ENCODE measurements at regions not wholly inside any gene's neighbourhood (a gene's known extent, or its start where the extent isn't known, plus 50 kb on each side); places are given as distances from the start of the nearest gene placed in this dataset.

GRCh38 chr14:40133463-40133862 is 701.2 kb upstream of the FBXO33 start:
- H3K4me3 ChIP-seq (ENCODE audit: low read depth in 2 of 2, low read length in 2 of 2), result no peak overlapping the region
- no TSS peak for BruUV-seq (replicated peaks)
- H3K36me3 ChIP-seq (ENCODE audit: control insufficient read depth, insufficient read depth, low read length), result no peaks in the 10 kb centered on the region
- H3K4me1 ChIP-seq (ENCODE audit: control insufficient read depth, insufficient read depth, low read length), result no peaks in the 10 kb centered on the region
- ATAC-seq, result no peak
- ChIA-PET POLR2A (no interaction called here), CTCF (no interaction called here)
- DNase-seq (ENCODE audit: low read depth, low spot score), result no peak
- TF ChIP-seq SIN3A (IDR thresholded peaks at IDR 0.05; ENCODE audit: borderline replicate concordance, insufficient read depth, low read depth, low read length), result no peak
- no peak for TF ChIP-seq CTCF (IDR thresholded peaks at IDR 0.05)
- TF ChIP-seq POLR2AphosphoS5 (IDR thresholded peaks at IDR 0.05; ENCODE audit: low read depth, low read length), result no peak
- no peak for TF ChIP-seq REST (IDR thresholded peaks at IDR 0.05; ENCODE audit: insufficient read depth in 1 of 2, low read depth in 2 of 2, low read length in 1 of 2)
- no peak for TF ChIP-seq TCF7L2 (IDR thresholded peaks at IDR 0.05; ENCODE audit: low read depth, low read length)
- no peaks in the 10 kb centered on the region for H3K9me3 ChIP-seq (ENCODE audit: control insufficient read depth, insufficient read depth, low read depth, low read length)
- no peak overlapping the region for H3K27ac ChIP-seq (ENCODE audit: low read length)
- no peaks in the 10 kb centered on the region for H3K27me3 ChIP-seq (ENCODE audit: control insufficient read depth, insufficient read depth, low read length)
- intact Hi-C loops (cut with micrococcal nuclease; ENCODE audit: unreplicated experiment), result no loop called here
- in situ Hi-C loops (cut with HindIII; ENCODE audit: low pct_unique_long_range_greater_than_20kb, low sequenced_read_pairs), result no loop called here

- Histone ChIP-seq H3K36me3 (ENCODE audit: control insufficient read depth, insufficient read depth, low read length) (no peaks in the 10 kb centered on the region), H3K4me1 (ENCODE audit: control insufficient read depth, insufficient read depth, low read length) (no peaks in the 10 kb centered on the region), H3K4me3 (ENCODE audit: low read depth in 2 of 2, low read length in 2 of 2) (no peak overlapping the region), H3K27ac (ENCODE audit: low read length) (no peak overlapping the region), H3K27me3 (ENCODE audit: control insufficient read depth, insufficient read depth, low read length) (no peaks in the 10 kb centered on the region), H3K9me3 (ENCODE audit: control insufficient read depth, insufficient read depth, low read depth, low read length) (no peaks in the 10 kb centered on the region)
- no peak for TF ChIP-seq SIN3A (IDR thresholded peaks at IDR 0.05; ENCODE audit: borderline replicate concordance, insufficient read depth, low read depth, low read length)
- no peak for TF ChIP-seq REST (IDR thresholded peaks at IDR 0.05; ENCODE audit: insufficient read depth in 1 of 2, low read depth in 2 of 2, low read length in 1 of 2)
- no peak for TF ChIP-seq TCF7L2 (IDR thresholded peaks at IDR 0.05; ENCODE audit: low read depth, low read length)
- no peak for TF ChIP-seq POLR2AphosphoS5 (IDR thresholded peaks at IDR 0.05; ENCODE audit: low read depth, low read length)
- TF ChIP-seq CTCF (IDR thresholded peaks at IDR 0.05), result no peak
- in situ Hi-C loops (cut with HindIII; ENCODE audit: low pct_unique_long_range_greater_than_20kb, low sequenced_read_pairs) (no loop called here), intact Hi-C loops (cut with micrococcal nuclease; ENCODE audit: unreplicated experiment) (no loop called here)
- DNase-seq (ENCODE audit: low read depth, low spot score) (no peak), ATAC-seq (no peak)
- ChIA-PET CTCF (no interaction called here), POLR2A (no interaction called here)
- BruUV-seq (replicated peaks), result no TSS peak
Observed at GRCh38 chr14:40129159-40129558, 696.9 kb upstream of the FBXO33 start.

Measured in Panc1 (cell line).